ENCODE measurements at regions not wholly inside any gene's neighbourhood (a gene's known extent, or its start where the extent isn't known, plus 50 kb on each side); places are given as distances from the start of the nearest gene placed in this dataset.

GRCh38 chr9:75570538-75570937 is 319.9 kb upstream of the PCSK5 start:
- Histone ChIP-seq H3K27ac (no peak overlapping the region), H3K4me1 (replicated peaks; ENCODE audit: insufficient read depth) (no peaks in the 10 kb centered on the region), H3K4me3 (no peak overlapping the region), H3K9me3 (ENCODE audit: insufficient read depth, low read depth) (no peaks in the 10 kb centered on the region), H3K4me2 (no peak overlapping the region), H3K79me2 (ENCODE audit: low read depth) (no peaks in the 10 kb centered on the region), H3K27me3 (ENCODE audit: insufficient read depth, low read depth) (no peaks in the 10 kb centered on the region), H3K36me3 (ENCODE audit: low read depth) (no peaks in the 10 kb centered on the region), H3K9me2 (ENCODE audit: insufficient read depth) (no peaks in the 10 kb centered on the region), H3F3A (ENCODE audit: insufficient read depth, low read depth) (no peaks in the 10 kb centered on the region), H2AFZ (no peak overlapping the region), H4K20me1 (ENCODE audit: insufficient read depth) (no peaks in the 10 kb centered on the region)
- ChIA-PET POLR2A (ENCODE audit: unreplicated experiment) (no interaction called here), CTCF (no interaction called here)
- BruUV-seq (replicated peaks): no TSS peak
- no peak for DNase-seq
- TF ChIP-seq CTCF (conservative IDR thresholded peaks at IDR 0.05) (no peak), EZH2 (IDR thresholded peaks at IDR 0.05; ENCODE audit: low read depth) (no peak)
- intact Hi-C loops (cut with micrococcal nuclease; ENCODE audit: unreplicated experiment): no loop called here

GRCh38 chr9:75574569-75574968 is 315.9 kb upstream of the PCSK5 start:
- DNase-seq: no peak
- BruUV-seq (replicated peaks): no TSS peak
- ChIA-PET POLR2A (ENCODE audit: unreplicated experiment) (no interaction called here), CTCF (no interaction called here)
- Histone ChIP-seq H3K27me3 (ENCODE audit: insufficient read depth, low read depth) (no peaks in the 10 kb centered on the region), H3K36me3 (ENCODE audit: low read depth) (no peaks in the 10 kb centered on the region), H3K4me1 (replicated peaks; ENCODE audit: insufficient read depth) (no peaks in the 10 kb centered on the region), H2AFZ (no peak overlapping the region), H3K4me2 (no peak overlapping the region), H3K79me2 (ENCODE audit: low read depth) (no peaks in the 10 kb centered on the region), H3F3A (ENCODE audit: insufficient read depth, low read depth) (no peaks in the 10 kb centered on the region), H3K9me2 (ENCODE audit: insufficient read depth) (no peaks in the 10 kb centered on the region), H4K20me1 (ENCODE audit: insufficient read depth) (no peaks in the 10 kb centered on the region), H3K27ac (no peak overlapping the region), H3K9me3 (ENCODE audit: insufficient read depth, low read depth) (no peaks in the 10 kb centered on the region), H3K4me3 (no peak overlapping the region)
- TF ChIP-seq CTCF (conservative IDR thresholded peaks at IDR 0.05): no peak
- TF ChIP-seq EZH2 (IDR thresholded peaks at IDR 0.05; ENCODE audit: low read depth): no peak
- intact Hi-C loops (cut with micrococcal nuclease; ENCODE audit: unreplicated experiment): no loop called here

- Histone ChIP-seq H3K4me1 (replicated peaks; ENCODE audit: insufficient read depth) (no peaks in the 10 kb centered on the region), H3K9me2 (ENCODE audit: insufficient read depth) (no peaks in the 10 kb centered on the region), H3K36me3 (ENCODE audit: low read depth) (no peaks in the 10 kb centered on the region), H4K20me1 (ENCODE audit: insufficient read depth) (no peaks in the 10 kb centered on the region), H2AFZ (no peak overlapping the region), H3F3A (ENCODE audit: insufficient read depth, low read depth) (no peaks in the 10 kb centered on the region), H3K4me3 (no peak overlapping the region), H3K27me3 (ENCODE audit: insufficient read depth, low read depth) (no peaks in the 10 kb centered on the region), H3K9me3 (ENCODE audit: insufficient read depth, low read depth) (0 out of 2 replicates have a peak, but pooled peaks cover 3% of the 10 kb centered on the region), H3K4me2 (no peak overlapping the region), H3K79me2 (ENCODE audit: low read depth) (no peaks in the 10 kb centered on the region), H3K27ac (no peak overlapping the region)
- intact Hi-C loops (cut with micrococcal nuclease; ENCODE audit: unreplicated experiment): no loop called here
- ChIA-PET POLR2A (ENCODE audit: unreplicated experiment) (no interaction called here), CTCF (no interaction called here)
- BruUV-seq (replicated peaks): no TSS peak
- no peak for DNase-seq
- no peak for TF ChIP-seq CTCF (conservative IDR thresholded peaks at IDR 0.05)
- no peak for TF ChIP-seq EZH2 (IDR thresholded peaks at IDR 0.05; ENCODE audit: low read depth)
These were observed 307.6 kb upstream of the PCSK5 start for GRCh38 chr9:75582870-75583269.
